GM23338 (cell line): ENCODE measurements at regions not wholly inside any gene's neighbourhood (a gene's known extent, or its start where the extent isn't known, plus 50 kb on each side); places are given as distances from the start of the nearest gene placed in this dataset.

Experiments used
- CREB1 ChIP-seq: fragments of 250-450 bp; sonication (Bioruptor Pico); IDR thresholded peaks from 2 replicates; pipeline ENCODE4 v1.5.0; 2020; ENCODE audit warnings: low read depth, mild to moderate bottlenecking, moderate library complexity
- EZH2 ChIP-seq: fragments of 200-600 bp; sonication (generic); IDR thresholded peaks from one replicate; pipeline ENCODE4 v1.8.0; 2017; ENCODE audit warnings: antibody characterized with exemption, mild to moderate bottlenecking, low read depth; ENCODE audit not compliant: unreplicated experiment
- EZH2phosphoT487 ChIP-seq: fragments of 200-600 bp; sonication (generic); IDR thresholded peaks from one replicate; pipeline ENCODE4 v1.8.1; 2018; ENCODE audit warnings: antibody characterized with exemption; ENCODE audit not compliant: unreplicated experiment
- POLR2AphosphoS5 ChIP-seq: IDR thresholded peaks from 2 replicates; pipeline ENCODE4 v1.6.1; 2016; ENCODE audit warnings: antibody characterized with exemption, low read depth
- ZNF114 ChIP-seq: fragments of 250-450 bp; sonication (Bioruptor Pico); IDR thresholded peaks from 2 replicates; pipeline ENCODE4 v1.5.0; 2020; ENCODE audit warnings: mild to moderate bottlenecking, moderate library complexity
- TF ChIP-seq, protein P1 (sequence below), 2 experiments: fragments of 200-600 bp in 1 of 2; sonication (generic) in 1 of 2; conservative IDR thresholded peaks; 2 replicates each; pipeline versions ENCODE4 v1.5.1 to v1.6.1; 2016 to 2017; ENCODE audit warnings: antibody characterized with exemption in 2 of 2, low read depth in 2 of 2, mild to moderate bottlenecking in 2 of 2, moderate library complexity in 1 of 2
- TF ChIP-seq, protein P2 (sequence below): IDR thresholded peaks from one replicate; pipeline ENCODE4 v1.6.1; 2018; ENCODE audit warnings: antibody characterized with exemption; ENCODE audit not compliant: unreplicated experiment

- no peak for TF ChIP-seq POLR2AphosphoS5
- TF ChIP-seq, protein P1, sequence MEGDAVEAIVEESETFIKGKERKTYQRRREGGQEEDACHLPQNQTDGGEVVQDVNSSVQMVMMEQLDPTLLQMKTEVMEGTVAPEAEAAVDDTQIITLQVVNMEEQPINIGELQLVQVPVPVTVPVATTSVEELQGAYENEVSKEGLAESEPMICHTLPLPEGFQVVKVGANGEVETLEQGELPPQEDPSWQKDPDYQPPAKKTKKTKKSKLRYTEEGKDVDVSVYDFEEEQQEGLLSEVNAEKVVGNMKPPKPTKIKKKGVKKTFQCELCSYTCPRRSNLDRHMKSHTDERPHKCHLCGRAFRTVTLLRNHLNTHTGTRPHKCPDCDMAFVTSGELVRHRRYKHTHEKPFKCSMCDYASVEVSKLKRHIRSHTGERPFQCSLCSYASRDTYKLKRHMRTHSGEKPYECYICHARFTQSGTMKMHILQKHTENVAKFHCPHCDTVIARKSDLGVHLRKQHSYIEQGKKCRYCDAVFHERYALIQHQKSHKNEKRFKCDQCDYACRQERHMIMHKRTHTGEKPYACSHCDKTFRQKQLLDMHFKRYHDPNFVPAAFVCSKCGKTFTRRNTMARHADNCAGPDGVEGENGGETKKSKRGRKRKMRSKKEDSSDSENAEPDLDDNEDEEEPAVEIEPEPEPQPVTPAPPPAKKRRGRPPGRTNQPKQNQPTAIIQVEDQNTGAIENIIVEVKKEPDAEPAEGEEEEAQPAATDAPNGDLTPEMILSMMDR (conservative IDR thresholded peaks at IDR 0.05; ENCODE audit: low read depth in 2 of 2), result no peak
- TF ChIP-seq, protein P2, sequence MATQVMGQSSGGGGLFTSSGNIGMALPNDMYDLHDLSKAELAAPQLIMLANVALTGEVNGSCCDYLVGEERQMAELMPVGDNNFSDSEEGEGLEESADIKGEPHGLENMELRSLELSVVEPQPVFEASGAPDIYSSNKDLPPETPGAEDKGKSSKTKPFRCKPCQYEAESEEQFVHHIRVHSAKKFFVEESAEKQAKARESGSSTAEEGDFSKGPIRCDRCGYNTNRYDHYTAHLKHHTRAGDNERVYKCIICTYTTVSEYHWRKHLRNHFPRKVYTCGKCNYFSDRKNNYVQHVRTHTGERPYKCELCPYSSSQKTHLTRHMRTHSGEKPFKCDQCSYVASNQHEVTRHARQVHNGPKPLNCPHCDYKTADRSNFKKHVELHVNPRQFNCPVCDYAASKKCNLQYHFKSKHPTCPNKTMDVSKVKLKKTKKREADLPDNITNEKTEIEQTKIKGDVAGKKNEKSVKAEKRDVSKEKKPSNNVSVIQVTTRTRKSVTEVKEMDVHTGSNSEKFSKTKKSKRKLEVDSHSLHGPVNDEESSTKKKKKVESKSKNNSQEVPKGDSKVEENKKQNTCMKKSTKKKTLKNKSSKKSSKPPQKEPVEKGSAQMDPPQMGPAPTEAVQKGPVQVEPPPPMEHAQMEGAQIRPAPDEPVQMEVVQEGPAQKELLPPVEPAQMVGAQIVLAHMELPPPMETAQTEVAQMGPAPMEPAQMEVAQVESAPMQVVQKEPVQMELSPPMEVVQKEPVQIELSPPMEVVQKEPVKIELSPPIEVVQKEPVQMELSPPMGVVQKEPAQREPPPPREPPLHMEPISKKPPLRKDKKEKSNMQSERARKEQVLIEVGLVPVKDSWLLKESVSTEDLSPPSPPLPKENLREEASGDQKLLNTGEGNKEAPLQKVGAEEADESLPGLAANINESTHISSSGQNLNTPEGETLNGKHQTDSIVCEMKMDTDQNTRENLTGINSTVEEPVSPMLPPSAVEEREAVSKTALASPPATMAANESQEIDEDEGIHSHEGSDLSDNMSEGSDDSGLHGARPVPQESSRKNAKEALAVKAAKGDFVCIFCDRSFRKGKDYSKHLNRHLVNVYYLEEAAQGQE, result no peak
- TF ChIP-seq ZNF114 (CRISPR knock-in tag), result no peak
- no peak for TF ChIP-seq EZH2phosphoT487
- no peak for TF ChIP-seq CREB1
- TF ChIP-seq EZH2, result no peak
Measured at GRCh38 chr5:173765661-173766060, 122.5 kb upstream of the CPEB4 start.
